BE2C (cell line): ENCODE measurements at regions not wholly inside any gene's neighbourhood (a gene's known extent, or its start where the extent isn't known, plus 50 kb on each side); places are given as distances from the start of the nearest gene placed in this dataset.
"Not testable (repeated sequence)": the region's sequence is repeated elsewhere in the genome, so short reads cannot be mapped to it uniquely, and the experiment has no call there.

Experiments used
- DNase-seq: peaks from one replicate; pipeline ENCODE4 v3.0.0-alpha.2; 2020
- H3K27me3 ChIP-seq: fragments of 250-450 bp; sonication (Bioruptor Pico); 2 replicates; pipeline ENCODE4 v1.5.1; 2020; ENCODE audit warnings: mild to moderate bottlenecking
- H3K36me3 ChIP-seq: fragments of 250-450 bp; sonication (Bioruptor Pico); 2 replicates; pipeline ENCODE4 v1.5.1; 2020; ENCODE audit warnings: mild to moderate bottlenecking
- H3K4me1 ChIP-seq: fragments of 250-450 bp; sonication (Bioruptor Pico); 2 replicates; pipeline ENCODE4 v1.5.1; 2020
- H3K4me3 ChIP-seq: 2 replicates; pipeline ENCODE4 v1.5.1; 2011; ENCODE audit warnings: low read depth, low read length
- H3K9me3 ChIP-seq: fragments of 250-450 bp; sonication (Bioruptor Pico); 2 replicates; pipeline ENCODE4 v1.5.1; 2020
- TF ChIP-seq, protein P1 (sequence below): IDR thresholded peaks from 2 replicates; pipeline ENCODE4 v1.5.1; 2012; ENCODE audit warnings: mild to moderate bottlenecking, low read depth, low read length

DNA sequence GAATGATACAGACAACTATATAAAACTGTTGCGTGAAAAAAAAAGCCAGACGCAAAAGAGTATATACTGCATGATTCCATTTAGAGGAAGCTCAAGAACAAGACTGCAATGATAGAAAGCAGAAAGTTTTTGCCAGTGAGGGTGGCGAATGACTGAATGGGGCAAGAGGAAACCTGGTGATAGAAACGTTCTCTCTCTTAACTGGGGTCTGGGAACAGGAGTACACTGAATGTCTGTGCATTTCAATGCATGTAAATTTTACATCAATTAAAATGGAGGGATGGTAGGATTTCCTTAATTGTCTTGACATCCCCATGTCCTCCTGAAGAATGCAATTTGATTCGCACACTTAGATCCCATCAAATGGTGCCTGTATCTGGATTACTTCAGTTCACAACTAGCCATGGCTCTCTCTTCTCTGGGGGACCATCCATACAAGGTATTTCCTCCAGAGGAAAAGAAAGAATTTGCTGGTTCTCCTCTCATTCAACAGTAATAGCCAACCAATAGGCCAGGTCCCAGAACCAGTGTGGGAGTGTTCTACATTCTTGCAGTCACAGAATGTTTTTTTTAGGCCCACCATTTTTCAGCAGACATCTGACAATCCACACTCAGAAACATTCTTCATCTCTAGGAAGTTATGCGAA is 221.0 kb upstream of the KLF14 start:
- no peak overlapping the region for H3K4me3 ChIP-seq
- no peaks in the 10 kb centered on the region for H3K9me3 ChIP-seq
- TF ChIP-seq, protein P1, sequence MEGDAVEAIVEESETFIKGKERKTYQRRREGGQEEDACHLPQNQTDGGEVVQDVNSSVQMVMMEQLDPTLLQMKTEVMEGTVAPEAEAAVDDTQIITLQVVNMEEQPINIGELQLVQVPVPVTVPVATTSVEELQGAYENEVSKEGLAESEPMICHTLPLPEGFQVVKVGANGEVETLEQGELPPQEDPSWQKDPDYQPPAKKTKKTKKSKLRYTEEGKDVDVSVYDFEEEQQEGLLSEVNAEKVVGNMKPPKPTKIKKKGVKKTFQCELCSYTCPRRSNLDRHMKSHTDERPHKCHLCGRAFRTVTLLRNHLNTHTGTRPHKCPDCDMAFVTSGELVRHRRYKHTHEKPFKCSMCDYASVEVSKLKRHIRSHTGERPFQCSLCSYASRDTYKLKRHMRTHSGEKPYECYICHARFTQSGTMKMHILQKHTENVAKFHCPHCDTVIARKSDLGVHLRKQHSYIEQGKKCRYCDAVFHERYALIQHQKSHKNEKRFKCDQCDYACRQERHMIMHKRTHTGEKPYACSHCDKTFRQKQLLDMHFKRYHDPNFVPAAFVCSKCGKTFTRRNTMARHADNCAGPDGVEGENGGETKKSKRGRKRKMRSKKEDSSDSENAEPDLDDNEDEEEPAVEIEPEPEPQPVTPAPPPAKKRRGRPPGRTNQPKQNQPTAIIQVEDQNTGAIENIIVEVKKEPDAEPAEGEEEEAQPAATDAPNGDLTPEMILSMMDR = no peak
- DNase-seq = no peak
- H3K36me3 ChIP-seq = no peaks in the 10 kb centered on the region; the same call in 1 of the 2 replicates
- no peaks in the 10 kb centered on the region for H3K4me1 ChIP-seq
- H3K27me3 ChIP-seq = no peaks in the 10 kb centered on the region

DNA sequence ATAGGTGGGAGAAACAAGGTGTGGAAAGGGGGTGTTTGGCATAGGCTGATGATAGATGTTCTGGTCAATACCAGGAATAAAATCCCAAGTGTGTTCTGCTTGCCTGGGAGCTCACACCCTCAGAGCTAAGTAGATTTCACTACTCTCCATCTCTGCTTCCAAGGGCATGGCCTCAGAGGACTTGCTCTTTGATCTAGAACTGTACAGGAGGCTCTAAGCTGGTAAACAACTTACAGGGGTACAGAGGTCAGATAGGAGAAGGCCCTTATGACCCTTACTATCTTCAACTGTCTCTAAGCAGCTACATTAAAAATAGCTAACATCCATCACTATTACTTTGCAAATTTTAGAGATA is 221.5 kb upstream of the KLF14 start:
- Histone ChIP-seq H3K36me3 (peaks cover 4% of the 10 kb centered on the region; the same call in 1 of the 2 replicates), H3K4me3 (no peak overlapping the region), H3K4me1 (no peaks in the 10 kb centered on the region), H3K27me3 (no peaks in the 10 kb centered on the region), H3K9me3 (no peaks in the 10 kb centered on the region)
- no peak for DNase-seq
- TF ChIP-seq, protein P1 = no peak

DNA sequence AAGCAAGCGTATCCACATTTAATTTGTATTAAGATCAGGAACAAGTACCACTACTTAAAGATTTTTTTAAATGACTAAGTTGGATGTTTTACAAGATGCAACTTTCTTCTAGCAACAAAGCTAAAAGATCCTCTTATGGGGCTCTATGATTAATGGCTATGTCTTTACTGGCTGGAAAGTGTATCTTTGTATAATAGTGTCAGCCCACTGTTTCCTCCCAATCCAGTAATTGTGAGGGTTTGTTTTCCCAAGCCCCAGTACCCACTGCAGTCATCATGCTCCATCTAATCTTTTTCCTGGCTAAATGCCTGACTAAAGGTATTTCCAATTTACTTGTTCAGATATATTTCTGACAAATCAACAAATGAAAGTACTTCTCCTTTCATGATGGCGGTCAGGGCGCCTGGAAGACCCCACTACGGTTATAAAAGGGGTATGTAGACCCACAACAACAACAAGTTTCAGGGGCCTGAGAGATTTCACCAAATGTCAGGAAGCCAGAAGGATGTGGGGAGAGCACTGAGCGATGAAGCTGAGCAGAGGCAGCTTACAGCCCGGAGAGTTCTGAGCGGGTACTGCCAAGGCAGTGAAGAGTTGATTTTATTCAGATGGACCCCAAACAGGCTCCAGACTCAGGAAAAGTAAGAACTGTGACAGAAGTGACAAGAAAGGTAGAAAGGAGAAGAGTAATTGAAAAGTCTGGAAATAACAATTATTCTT is 222.6 kb upstream of the KLF14 start:
- Histone ChIP-seq H3K4me1 (no peaks in the 10 kb centered on the region), H3K36me3 (peaks cover 4% of the 10 kb centered on the region; the same call in 1 of the 2 replicates)
- TF ChIP-seq, protein P1 = no peak

DNA sequence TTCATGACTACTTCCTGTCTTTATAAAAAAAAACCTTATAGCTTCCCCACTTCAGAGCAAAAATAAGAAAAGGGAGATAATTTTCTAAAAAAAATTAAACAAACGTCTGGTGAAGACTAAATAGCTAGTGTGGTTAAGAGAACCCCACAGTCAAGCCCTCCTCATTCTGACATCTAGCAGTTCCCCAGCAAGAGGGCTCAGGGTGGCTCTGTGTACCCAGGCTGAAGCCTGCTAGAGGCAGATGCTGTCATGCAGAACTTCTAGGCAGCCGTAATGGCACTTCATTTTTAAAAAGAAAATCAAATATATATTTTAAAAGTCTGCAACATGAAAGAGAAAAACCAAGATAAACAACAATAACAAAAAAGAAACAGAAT is 223.1 kb upstream of the KLF14 start:
- H3K4me3 ChIP-seq = no peak overlapping the region
- no peak for DNase-seq
- no peaks in the 10 kb centered on the region for H3K9me3 ChIP-seq
- H3K27me3 ChIP-seq = no peaks in the 10 kb centered on the region
- no peaks in the 10 kb centered on the region for H3K4me1 ChIP-seq
- H3K36me3 ChIP-seq = peaks cover 4% of the 10 kb centered on the region; the same call in 1 of the 2 replicates
- TF ChIP-seq, protein P1 = no peak

More for the DNA sequence above, 222.6 kb upstream of the KLF14 start:
- Histone ChIP-seq H3K9me3 (no peaks in the 10 kb centered on the region), H3K27me3 (no peaks in the 10 kb centered on the region), H3K4me3 (no peak overlapping the region)
- DNase-seq = no peak

DNA sequence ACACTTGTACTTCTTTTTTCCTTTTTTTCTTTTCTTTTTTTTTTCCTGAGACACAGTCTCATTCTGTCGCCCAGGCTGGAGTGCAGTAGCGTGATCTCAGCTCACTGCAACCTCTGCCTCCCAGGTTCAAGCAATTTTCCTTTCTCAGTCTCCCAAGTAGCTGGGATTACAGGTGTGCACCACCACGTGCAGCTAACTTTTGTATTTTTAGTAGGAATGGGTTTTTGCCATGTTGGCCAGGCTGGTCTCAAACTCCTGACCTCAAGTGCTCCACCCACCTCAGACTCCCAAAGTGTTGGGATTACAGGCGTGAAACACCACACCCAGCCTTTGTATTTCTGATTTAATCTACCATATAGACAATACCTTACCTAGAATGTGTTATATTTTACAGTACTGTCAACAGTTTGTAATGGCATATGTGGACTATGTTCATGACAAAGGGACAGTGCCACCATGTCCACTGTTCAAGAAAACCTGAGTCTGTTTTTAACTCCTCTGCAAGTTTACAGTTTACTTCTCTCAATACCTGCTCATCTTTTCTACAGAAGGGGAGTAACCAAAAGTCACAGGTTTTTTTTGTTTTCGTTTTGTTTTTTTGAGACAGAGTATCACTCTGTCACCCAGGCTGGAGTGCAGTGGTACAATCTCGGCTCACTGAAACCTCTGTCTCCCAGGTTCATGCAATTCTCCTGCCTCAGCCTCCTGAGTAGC is 223.9 kb upstream of the KLF14 start:
- not testable (repeated sequence) for H3K4me3 ChIP-seq, H3K9me3 ChIP-seq, H3K36me3 ChIP-seq

DNA sequence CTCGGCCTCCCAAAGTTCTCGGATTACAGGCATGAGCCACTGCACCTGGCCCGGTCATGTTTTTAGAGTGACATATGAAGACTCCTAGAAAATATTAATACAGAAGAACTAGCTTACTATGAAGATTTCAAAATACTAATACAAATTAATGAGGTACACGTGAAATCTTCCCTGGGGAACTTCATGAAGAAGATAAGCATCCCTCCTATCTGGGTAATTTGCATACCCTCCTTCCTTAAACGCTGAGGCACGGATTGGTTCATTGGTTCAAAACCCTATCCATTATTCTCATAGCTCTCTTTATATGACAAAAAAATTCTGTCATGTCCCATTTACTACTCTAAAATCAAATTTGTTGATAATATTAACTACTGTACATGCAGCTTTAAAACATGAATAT is 224.8 kb upstream of the KLF14 start:
- DNase-seq = no peak
- no peak overlapping the region for H3K4me3 ChIP-seq
- no peaks in the 10 kb centered on the region for H3K27me3 ChIP-seq

More for the DNA sequence above, 223.9 kb upstream of the KLF14 start:
- H3K4me1 ChIP-seq, DNase-seq, H3K27me3 ChIP-seq: not testable (repeated sequence)

More for the DNA sequence above, 224.8 kb upstream of the KLF14 start:
- Histone ChIP-seq H3K36me3 (peaks cover 4% of the 10 kb centered on the region; the same call in 1 of the 2 replicates), H3K9me3 (no peaks in the 10 kb centered on the region), H3K4me1 (no peaks in the 10 kb centered on the region)
- TF ChIP-seq, protein P1 = no peak
